Mucosa of stomach (tissue), 1 donor: ENCODE measurements at regions not wholly inside any gene's neighbourhood (a gene's known extent, or its start where the extent isn't known, plus 50 kb on each side); places are given as distances from the start of the nearest gene placed in this dataset.

ENCODE experiments used
- H3K27me3 ChIP-seq: one replicate; pipeline ENCODE4 v1.7.0; 2013; ENCODE audit warnings: mild to moderate bottlenecking, low read length; ENCODE audit not compliant: control insufficient read depth, insufficient read depth
- H3K36me3 ChIP-seq: one replicate; pipeline ENCODE4 v1.7.0; 2013; ENCODE audit warnings: low read length; ENCODE audit not compliant: control insufficient read depth, insufficient read depth
- H3K4me1 ChIP-seq: one replicate; pipeline ENCODE4 v1.7.0; 2013; ENCODE audit warnings: mild to moderate bottlenecking, low read length; ENCODE audit not compliant: control insufficient read depth, insufficient read depth
- H3K4me3 ChIP-seq: one replicate; pipeline ENCODE4 v1.7.0; 2013; ENCODE audit warnings: low read length
- H3K9ac ChIP-seq: one replicate; pipeline ENCODE4 v1.7.0; 2013; ENCODE audit warnings: mild to moderate bottlenecking, low read length, moderate library complexity
- H3K9me3 ChIP-seq: one replicate; pipeline ENCODE4 v1.7.0; 2013; ENCODE audit warnings: mild to moderate bottlenecking, low read length, moderate library complexity; ENCODE audit not compliant: control insufficient read depth
- donor health status: Pancreatic carcinoma.

GRCh38 chr1:38522915-38523567 is 336.5 kb downstream of the RRAGC start:
- Histone ChIP-seq H3K4me3 (no peak overlapping the region), H3K9ac (no peak overlapping the region), H3K9me3 (no peaks in the 10 kb centered on the region), H3K4me1 (no peaks in the 10 kb centered on the region), H3K36me3 (no peaks in the 10 kb centered on the region), H3K27me3 (peaks cover 3% of the 10 kb centered on the region)

GRCh38 chr1:38516560-38516959 is 343.0 kb downstream of the RRAGC start:
- no peak overlapping the region for H3K4me3 ChIP-seq
- no peaks in the 10 kb centered on the region for H3K27me3 ChIP-seq
- H3K36me3 ChIP-seq = no peaks in the 10 kb centered on the region
- H3K4me1 ChIP-seq = no peaks in the 10 kb centered on the region
- no peak overlapping the region for H3K9ac ChIP-seq
- H3K9me3 ChIP-seq = no peaks in the 10 kb centered on the region

GRCh38 chr1:38512789-38513188 is 346.8 kb downstream of the RRAGC start:
- H3K9ac ChIP-seq = no peak overlapping the region
- H3K27me3 ChIP-seq = peaks cover 10% of the 10 kb centered on the region
- no peak overlapping the region for H3K4me3 ChIP-seq
- no peaks in the 10 kb centered on the region for H3K4me1 ChIP-seq
- no peaks in the 10 kb centered on the region for H3K9me3 ChIP-seq
- H3K36me3 ChIP-seq = no peaks in the 10 kb centered on the region

GRCh38 chr1:38512024-38512767 is 347.4 kb downstream of the RRAGC start:
- Histone ChIP-seq H3K4me1 (no peaks in the 10 kb centered on the region), H3K9ac (no peak overlapping the region), H3K36me3 (no peaks in the 10 kb centered on the region), H3K27me3 (peaks cover 10% of the 10 kb centered on the region), H3K9me3 (no peaks in the 10 kb centered on the region), H3K4me3 (no peak overlapping the region)

GRCh38 chr1:38508232-38508631 is 351.3 kb downstream of the RRAGC start:
- Histone ChIP-seq H3K36me3 (no peaks in the 10 kb centered on the region), H3K4me3 (no peak overlapping the region), H3K9ac (no peak overlapping the region), H3K9me3 (no peaks in the 10 kb centered on the region), H3K4me1 (no peaks in the 10 kb centered on the region), H3K27me3 (peaks cover 10% of the 10 kb centered on the region)

- no peak overlapping the region for H3K4me3 ChIP-seq
- H3K4me1 ChIP-seq = no peaks in the 10 kb centered on the region
- no peaks in the 10 kb centered on the region for H3K9me3 ChIP-seq
- no peaks in the 10 kb centered on the region for H3K36me3 ChIP-seq
- H3K9ac ChIP-seq = no peak overlapping the region
- peaks cover 10% of the 10 kb centered on the region for H3K27me3 ChIP-seq
Measured at GRCh38 chr1:38507563-38507962, 352.0 kb downstream of the RRAGC start.

- H3K4me1 ChIP-seq = no peaks in the 10 kb centered on the region
- H3K9me3 ChIP-seq = no peaks in the 10 kb centered on the region
- H3K4me3 ChIP-seq = no peak overlapping the region
- H3K36me3 ChIP-seq = no peaks in the 10 kb centered on the region
- no peak overlapping the region for H3K9ac ChIP-seq
- peaks cover 5% of the 10 kb centered on the region for H3K27me3 ChIP-seq
Measured at GRCh38 chr1:38505944-38506343, 353.6 kb downstream of the RRAGC start.

GRCh38 chr1:38502758-38503157 is 356.8 kb downstream of the RRAGC start:
- Histone ChIP-seq H3K9ac (no peak overlapping the region), H3K36me3 (no peaks in the 10 kb centered on the region), H3K4me3 (no peak overlapping the region), H3K4me1 (no peaks in the 10 kb centered on the region), H3K27me3 (peaks cover 3% of the 10 kb centered on the region), H3K9me3 (no peaks in the 10 kb centered on the region)

GRCh38 chr1:38500891-38501290 is 358.7 kb downstream of the RRAGC start:
- no peaks in the 10 kb centered on the region for H3K4me1 ChIP-seq
- H3K4me3 ChIP-seq = no peak overlapping the region
- no peak overlapping the region for H3K9ac ChIP-seq
- no peaks in the 10 kb centered on the region for H3K9me3 ChIP-seq
- H3K36me3 ChIP-seq = no peaks in the 10 kb centered on the region
- H3K27me3 ChIP-seq = peaks cover 7% of the 10 kb centered on the region

- Histone ChIP-seq H3K9me3 (no peaks in the 10 kb centered on the region), H3K36me3 (no peaks in the 10 kb centered on the region), H3K4me3 (no peak overlapping the region), H3K9ac (no peak overlapping the region), H3K27me3 (peaks cover 7% of the 10 kb centered on the region), H3K4me1 (no peaks in the 10 kb centered on the region)
Measured at GRCh38 chr1:38500352-38500751, 359.2 kb downstream of the RRAGC start.

GRCh38 chr1:38498686-38499085 is 360.9 kb downstream of the RRAGC start:
- Histone ChIP-seq H3K27me3 (peaks cover 7% of the 10 kb centered on the region), H3K4me1 (no peaks in the 10 kb centered on the region), H3K36me3 (no peaks in the 10 kb centered on the region), H3K4me3 (no peak overlapping the region), H3K9me3 (no peaks in the 10 kb centered on the region), H3K9ac (no peak overlapping the region)

GRCh38 chr1:38497921-38498656 is 361.5 kb downstream of the RRAGC start:
- Histone ChIP-seq H3K4me1 (no peaks in the 10 kb centered on the region), H3K27me3 (peaks cover 7% of the 10 kb centered on the region), H3K36me3 (no peaks in the 10 kb centered on the region), H3K4me3 (no peak overlapping the region), H3K9ac (no peak overlapping the region), H3K9me3 (no peaks in the 10 kb centered on the region)
